ENCODE measurements at regions not wholly inside any gene's neighbourhood (a gene's known extent, or its start where the extent isn't known, plus 50 kb on each side); places are given as distances from the start of the nearest gene placed in this dataset.

DNA sequence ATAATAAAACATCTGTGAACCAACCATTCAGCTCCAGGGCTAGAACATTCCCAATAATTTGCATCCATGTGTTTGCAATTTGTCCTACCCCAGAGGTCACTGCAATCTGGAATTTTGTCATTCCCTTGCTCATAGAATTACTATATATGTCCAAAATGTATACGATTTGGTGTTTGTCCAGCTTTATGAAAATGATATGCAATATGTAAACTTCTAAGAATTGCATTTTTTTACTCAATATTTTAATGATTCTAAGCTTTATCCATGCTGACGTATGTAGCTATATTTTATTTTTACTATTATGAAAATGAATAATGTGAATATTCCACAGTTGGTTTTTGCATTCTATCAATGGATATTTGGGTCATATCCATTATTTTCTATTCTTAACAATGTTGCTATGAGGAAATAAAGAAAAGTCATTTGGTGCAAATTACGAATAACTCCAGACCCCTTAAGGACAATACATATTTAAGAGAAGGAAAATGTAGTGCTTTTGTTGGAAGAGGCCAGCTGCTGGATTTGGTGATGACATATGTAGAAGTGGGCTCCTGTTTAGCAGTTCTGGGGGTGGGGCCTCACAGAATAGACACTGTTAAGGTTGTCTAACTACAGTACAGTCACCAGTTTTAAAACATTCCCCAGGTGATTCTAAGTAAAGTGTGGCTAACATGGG is 139.4 kb downstream of the SLC38A4 start:
- Histone ChIP-seq H3K23ac (ENCODE audit: insufficient read length) (no peak overlapping the region), H2AK5ac (ENCODE audit: low read depth, low read length) (no peak overlapping the region), H3K56ac (replicated peaks; ENCODE audit: insufficient read length, low read depth, low read length) (no peak overlapping the region), H3K9ac (replicated peaks in 1 of 4; ENCODE audit: extremely low read depth in 1 of 4, low read depth in 3 of 4, low read length in 3 of 4) (no peak overlapping the region), H2BK20ac (ENCODE audit: low read length) (no peak overlapping the region), H3K4me2 (ENCODE audit: insufficient read depth in 1 of 2, low read depth in 2 of 2, low read length in 2 of 2) (no peak overlapping the region), H3K14ac (ENCODE audit: insufficient read length) (no peak overlapping the region), H4K5ac (ENCODE audit: insufficient read length, low read depth, low read length) (no peak overlapping the region), H4K20me1 (replicated peaks in 1 of 2; ENCODE audit: control insufficient read depth in 1 of 2, insufficient read depth in 2 of 2, low read length in 2 of 2) (no peaks in the 10 kb centered on the region), H2BK120ac (replicated peaks; ENCODE audit: low read depth, low read length) (no peak overlapping the region), H4K91ac (replicated peaks; ENCODE audit: insufficient read length, low read length) (no peak overlapping the region), H4K8ac (ENCODE audit: extremely low read depth, insufficient read depth, low read length) (no peak overlapping the region), H3K36me3 (ENCODE audit: control insufficient read depth in 2 of 4, insufficient read depth in 4 of 4, low read length in 3 of 4) (no peaks in the 10 kb centered on the region; a peak in 1 of 8 replicates), H3K27ac (ENCODE audit: low read depth, low read length) (no peak overlapping the region), H3K79me1 (ENCODE audit: low read depth, low read length) (no peaks in the 10 kb centered on the region), H2BK15ac (ENCODE audit: low read length) (no peak overlapping the region), H3K23me2 (ENCODE audit: low read depth, low read length) (no peaks in the 10 kb centered on the region), H2AFZ (ENCODE audit: low read length) (no peak overlapping the region), H3K9me3 (ENCODE audit: insufficient read depth in 2 of 2, low read depth in 1 of 2, low read length in 1 of 2) (peaks cover 13 to 14% of the 10 kb centered on the region in 2 experiments), H2BK5ac (ENCODE audit: low read depth, low read length) (no peak overlapping the region), H3K79me2 (ENCODE audit: control insufficient read depth in 1 of 2, insufficient read depth in 2 of 2, low read length in 2 of 2) (no peaks in the 10 kb centered on the region), H2BK12ac (ENCODE audit: low read depth, low read length) (no peak overlapping the region), H3K4ac (replicated peaks; ENCODE audit: insufficient read length, low read depth, low read length) (no peak overlapping the region), H3K27me3 (replicated peaks in 1 of 4; ENCODE audit: control insufficient read depth in 3 of 4, extremely low read depth in 1 of 4, insufficient read depth in 3 of 4, low read length in 3 of 4) (no peaks in the 10 kb centered on the region), H3K4me3 (ENCODE audit: extremely low read depth in 1 of 4, insufficient read depth in 2 of 4, low read depth in 3 of 4, low read length in 4 of 4) (no peak overlapping the region), H3K4me1 (replicated peaks in 1 of 4; ENCODE audit: control insufficient read depth in 3 of 4, insufficient read depth in 4 of 4, low read length in 3 of 4) (no peaks in the 10 kb centered on the region; a peak in 1 of 7 replicates), H3K18ac (ENCODE audit: extremely low read depth, low read length) (no peak overlapping the region)
- ChIA-PET POLR2A (ENCODE audit: partially characterized antibody) (no interaction called here), CTCF (ENCODE audit: partially characterized antibody) (interaction anchor here (0.7 to 1.8 kb wide), 2 partner anchors 335 to 861 kb away, joined by 3 to 4 read pairs; no protein-coding TSS in a partner anchor)
- TF ChIP-seq KDM1A (IDR thresholded peaks at IDR 0.05; ENCODE audit: borderline replicate concordance, low read length) (no peak), RXRA (IDR thresholded peaks at IDR 0.05; ENCODE audit: insufficient read depth, low read depth, low read length) (no peak), POLR2AphosphoS5 (IDR thresholded peaks at IDR 0.05; ENCODE audit: low read depth, low read length) (no peak), FOSL1 (IDR thresholded peaks at IDR 0.05; ENCODE audit: insufficient read depth, low read depth, low read length) (no peak), EP300 (IDR thresholded peaks at IDR 0.05; ENCODE audit: borderline replicate concordance in 1 of 2, low read depth in 2 of 2, low read length in 2 of 2) (no peak)
- TF ChIP-seq, protein P1, sequence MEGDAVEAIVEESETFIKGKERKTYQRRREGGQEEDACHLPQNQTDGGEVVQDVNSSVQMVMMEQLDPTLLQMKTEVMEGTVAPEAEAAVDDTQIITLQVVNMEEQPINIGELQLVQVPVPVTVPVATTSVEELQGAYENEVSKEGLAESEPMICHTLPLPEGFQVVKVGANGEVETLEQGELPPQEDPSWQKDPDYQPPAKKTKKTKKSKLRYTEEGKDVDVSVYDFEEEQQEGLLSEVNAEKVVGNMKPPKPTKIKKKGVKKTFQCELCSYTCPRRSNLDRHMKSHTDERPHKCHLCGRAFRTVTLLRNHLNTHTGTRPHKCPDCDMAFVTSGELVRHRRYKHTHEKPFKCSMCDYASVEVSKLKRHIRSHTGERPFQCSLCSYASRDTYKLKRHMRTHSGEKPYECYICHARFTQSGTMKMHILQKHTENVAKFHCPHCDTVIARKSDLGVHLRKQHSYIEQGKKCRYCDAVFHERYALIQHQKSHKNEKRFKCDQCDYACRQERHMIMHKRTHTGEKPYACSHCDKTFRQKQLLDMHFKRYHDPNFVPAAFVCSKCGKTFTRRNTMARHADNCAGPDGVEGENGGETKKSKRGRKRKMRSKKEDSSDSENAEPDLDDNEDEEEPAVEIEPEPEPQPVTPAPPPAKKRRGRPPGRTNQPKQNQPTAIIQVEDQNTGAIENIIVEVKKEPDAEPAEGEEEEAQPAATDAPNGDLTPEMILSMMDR (IDR thresholded peaks at IDR 0.05; ENCODE audit: control extremely low read depth in 1 of 3, insufficient read depth in 1 of 3, low read depth in 1 of 3, low read length in 3 of 3), result no peak
- DNase-seq (ENCODE audit: low read depth in 1 of 2, low spot score in 2 of 2) (no peak), FAIRE-seq (no peak)
- 91% methylated on average over 3 of the region's 3 CpGs; no CpG with 5 or more reads in 1 of the 2 experiments for WGBS, 2 experiments (ENCODE audit: extremely low coverage in 1 of 2, insufficient coverage in 1 of 2, insufficient read length in 1 of 2, insufficient replicate concordance in 2 of 2, low coverage in 1 of 2, low lambda C conversion rate in 2 of 2, missing lambda C conversion rate in 1 of 2)
